K562 (cell line): ENCODE measurements at regions not wholly inside any gene's neighbourhood (a gene's known extent, or its start where the extent isn't known, plus 50 kb on each side); places are given as distances from the start of the nearest gene placed in this dataset.

Source experiments
- ATAC-seq: fragments of 200-7000 bp; cut with Tn5 transposase; 3 replicates; pipeline ENCODE4 v1.9.1; 2020; ENCODE audit warnings: moderate library complexity
- BruUV-seq: library from RNA; stranded (reverse); fragments of 400-500 nt; replicated peaks from 2 replicates; lab custom pipeline; 2021; lab: Mats Ljungman, UMichigan
- CTCF ChIA-PET: fragments of 300-600 bp; formaldehyde crosslinking; extraction: SDS; loops from one replicate; lab custom pipeline; 2021; ENCODE audit warnings: low intra/inter-chr PET ratio; lab: Yijun Ruan, JAX
- POLR2A ChIA-PET: fragments of 300-600, 350-650 bp; sonication (Branson Sonifier 250); formaldehyde crosslinking; extraction: SDS; loops from one replicate; lab custom pipeline; 2021; ENCODE audit warnings: antibody characterized with exemption, inconsistent platforms; lab: Yijun Ruan, JAX
- DNase-seq, 4 experiments: peaks; one replicate each; pipeline versions ENCODE4 v3.0.0 to v3.0.0-alpha.2; 2011 to 2018; ENCODE audit warnings: low spot score in 3 of 4, mixed read lengths in 3 of 4; ENCODE audit errors: extremely low read depth in 1 of 4
- FAIRE-seq: peaks from 2 replicates; lab custom pipeline; 2011; peaks lifted over from hg19 to GRCh38; lab: Jason Lieb, UNC
- H2AFZ ChIP-seq: 2 replicates; pipeline ENCODE4 v1.6.0; 2011; ENCODE audit warnings: low read depth, low read length, control low read depth, inconsistent platforms
- H3K27ac ChIP-seq: fragments of 200-600 bp; 3 replicates; pipeline ENCODE4 v1.8.0; 2011; ENCODE audit warnings: low read depth, mild to moderate bottlenecking, control low read depth, inconsistent platforms, low read length, moderate library complexity, mixed read lengths; ENCODE audit errors: extremely low read depth
- H3K27me3 ChIP-seq, 2 experiments: fragments of 300-600 bp in 1 of 2; 2 replicates in 1 of 2; 3 replicates in 1 of 2; pipeline versions ENCODE4 v1.6.0 to v1.8.0; 2011; ENCODE audit warnings: inconsistent platforms in 2 of 2, low read length in 2 of 2, mild to moderate bottlenecking in 1 of 2, mixed read lengths in 1 of 2, moderate library complexity in 1 of 2; ENCODE audit not compliant: control insufficient read depth in 2 of 2, insufficient read depth in 2 of 2
- H3K36me3 ChIP-seq: fragments of 300-600 bp; 3 replicates; pipeline ENCODE4 v1.8.0; 2011; ENCODE audit warnings: mild to moderate bottlenecking, low read length, inconsistent platforms; ENCODE audit not compliant: control insufficient read depth, insufficient read depth
- H3K4me1 ChIP-seq, 2 experiments: fragments of 200-600 bp in 1 of 2; replicated peaks in 1 of 2; 2 replicates in 1 of 2; 3 replicates in 1 of 2; pipeline versions ENCODE4 v1.5.1 to v1.8.0; 2011; ENCODE audit warnings: inconsistent platforms in 2 of 2, low read length in 2 of 2, mild to moderate bottlenecking in 1 of 2, mixed read lengths in 1 of 2, moderate library complexity in 1 of 2; ENCODE audit not compliant: control insufficient read depth in 2 of 2, insufficient read depth in 2 of 2
- H3K4me2 ChIP-seq: 2 replicates; pipeline ENCODE4 v1.6.1; 2011; ENCODE audit warnings: low read length, control low read depth, inconsistent platforms, mixed read lengths; ENCODE audit not compliant: insufficient read depth
- H3K4me3 ChIP-seq: fragments of 200-600 bp; sonication (generic), shearing (Covaris generic); 2 replicates; pipeline ENCODE4 v1.5.1; 2016; ENCODE audit warnings: control low read depth, inconsistent platforms
- H3K79me2 ChIP-seq: fragments of 200-600 bp; 3 replicates; pipeline ENCODE4 v1.8.0; 2011; ENCODE audit warnings: low read length, inconsistent platforms; ENCODE audit not compliant: control insufficient read depth, insufficient read depth
- H3K9ac ChIP-seq, 2 experiments: 2 replicates each; pipeline versions ENCODE4 v1.6.0 to v1.6.1; 2011; ENCODE audit warnings: low read depth in 2 of 2, low read length in 2 of 2, control low read depth in 1 of 2, inconsistent platforms in 1 of 2, mild to moderate bottlenecking in 1 of 2, mixed read lengths in 1 of 2; ENCODE audit not compliant: insufficient read depth in 1 of 2
- H3K9me1 ChIP-seq: one replicate; pipeline ENCODE4 v1.6.0; 2011; ENCODE audit warnings: inconsistent platforms, mild to moderate bottlenecking, low read length, moderate library complexity; ENCODE audit not compliant: control insufficient read depth, insufficient read depth
- H3K9me3 ChIP-seq: replicated peaks from 2 replicates; pipeline ENCODE4 v1.5.1; 2011; ENCODE audit warnings: low read depth, low read length, inconsistent platforms; ENCODE audit not compliant: control insufficient read depth, insufficient read depth
- H4K20me1 ChIP-seq: replicated peaks from 2 replicates; pipeline ENCODE4 v1.6.1; 2011; ENCODE audit warnings: low read length, inconsistent platforms, mixed read lengths; ENCODE audit not compliant: control insufficient read depth, insufficient read depth
- ATF2 ChIP-seq: sonication (generic); formaldehyde crosslinking; IDR thresholded peaks from 2 replicates; pipeline ENCODE4 v1.8.1; 2022; ENCODE audit warnings: missing genetic modification reagents
- HDAC6 ChIP-seq: IDR thresholded peaks from 2 replicates; pipeline ENCODE4 v1.6.1; 2012; ENCODE audit warnings: low read depth, mild to moderate bottlenecking, control low read depth, inconsistent platforms, low read length, moderate library complexity
- MCM7 ChIP-seq, 2 experiments: fragments of 450-650 bp; IDR thresholded peaks; 2 replicates each; pipeline ENCODE4 v1.6.1; 2016 to 2018
- RREB1 ChIP-seq: fragments of 250-450 bp; sonication (Bioruptor Pico); IDR thresholded peaks from 2 replicates; pipeline ENCODE4 v1.4.0; 2020
- SMARCC2 ChIP-seq: fragments of 450-650 bp; IDR thresholded peaks from 2 replicates; pipeline ENCODE4 v1.6.1; 2017; ENCODE audit warnings: antibody characterized with exemption, moderate library complexity, mild to moderate bottlenecking, low read depth
- TCF7L2 ChIP-seq: fragments of 150-350 bp; IDR thresholded peaks from 2 replicates; pipeline ENCODE4 v1.6.1; 2016; ENCODE audit warnings: low read depth, mild to moderate bottlenecking, low read length, moderate library complexity
- TRIM28 ChIP-seq: fragments of 450-650 bp; IDR thresholded peaks from 2 replicates; pipeline ENCODE4 v1.6.1; 2017
- ZC3H4 ChIP-seq: sonication (generic); formaldehyde crosslinking; IDR thresholded peaks from 2 replicates; pipeline ENCODE4 v1.9.0; 2021; ENCODE audit warnings: missing genetic modification reagents, borderline replicate concordance
- ZNF174 ChIP-seq: fragments of 250-450 bp; sonication (Bioruptor Pico); IDR thresholded peaks from 2 replicates; pipeline ENCODE4 v1.4.0; 2020; ENCODE audit warnings: mild to moderate bottlenecking
- WGBS: fragments of 100-300 bp; shearing (Covaris generic); methylation state at CpG from one replicate; pipeline ENCODE4 v1.1.6; 2016; ENCODE audit warnings: low coverage, mixed read lengths; ENCODE audit not compliant: insufficient coverage; ENCODE audit errors: missing lambda C conversion rate; 5-methylcytosine and 5-hydroxymethylcytosine counted together
- in situ Hi-C: fragments of 300-500 bp; cut with MboI; formaldehyde crosslinking; loops from 4 replicates; pipeline ENCODE4 v1.15.0; 2018; ENCODE audit warnings: inconsistent platforms, mixed read lengths
- intact Hi-C: fragments of 100-400 bp; cut with micrococcal nuclease; formaldehyde crosslinking; loops from 2 replicates; pipeline ENCODE4 v1.14.2; 2022

- Histone ChIP-seq H3K4me1 (peaks cover 0 to 5% of the 10 kb centered on the region in 2 experiments; a peak in 4 of 5 replicates), H3K27me3 (peaks cover 0 to 8% of the 10 kb centered on the region in 2 experiments; a peak in 1 of 5 replicates), H3K4me2 (no peak overlapping the region), H3K9me1 (no peaks in the 10 kb centered on the region), H3K4me3 (no peak overlapping the region), H3K27ac (no peak overlapping the region), H3K9me3 (no peaks in the 10 kb centered on the region), H4K20me1 (no peaks in the 10 kb centered on the region; the same call in 1 of the 2 replicates), H3K79me2 (no peaks in the 10 kb centered on the region), H2AFZ (no peak overlapping the region)
- 41% methylated on average over 7 of the region's 9 CpGs for WGBS
- POLR2A ChIA-PET = interaction anchor here (0.6 kb wide), 1 partner anchor 67 kb away, joined by 3 read pairs; no protein-coding TSS in a partner anchor
- CTCF ChIA-PET = no interaction called here
- ATAC-seq (no peak), DNase-seq (no peak)
- no TSS peak for BruUV-seq
- in situ Hi-C loops (loop anchor here (10.0 kb wide), 1 partner anchor 318 kb away; no protein-coding TSS in a partner anchor), intact Hi-C loops (no loop called here)
- TF ChIP-seq SMARCC2 = no peak
- no peak for TF ChIP-seq ATF2 (CRISPR knock-in tag)
- TF ChIP-seq HDAC6 = no peak
- no peak for TF ChIP-seq TRIM28
- TF ChIP-seq ZC3H4 (CRISPR knock-in tag) = no peak
- no peak for TF ChIP-seq ZNF174
- no peak for TF ChIP-seq MCM7 (IDR thresholded peaks at IDR 0.05)
- no peak for TF ChIP-seq TCF7L2
- TF ChIP-seq RREB1 (CRISPR knock-in tag) = no peak
- TF ChIP-seq, all 486 proteins: peak for 0
- Histone ChIP-seq H3K9ac (no peak overlapping the region), H3K36me3 (no peaks in the 10 kb centered on the region)
- FAIRE-seq = no peak
These were observed 73.2 kb downstream of the TNP1 start for GRCh38 chr2:216786676-216787075.
